Hematopoietic multipotent progenitor cell treated with erythropoietin and hydrocortisone succinate and interleukin-3 and kit ligand, for 17 days (in vitro differentiated cells): ENCODE measurements at regions not wholly inside any gene's neighbourhood (a gene's known extent, or its start where the extent isn't known, plus 50 kb on each side); places are given as distances from the start of the nearest gene placed in this dataset.
"Not testable (repeated sequence)": the region's sequence is repeated elsewhere in the genome, so short reads cannot be mapped to it uniquely, and the experiment has no call there.

Experiments
- DNase-seq: peaks from one replicate; pipeline ENCODE4 v3.0.0-alpha.2; 2015; ENCODE audit warnings: low spot score

DNA sequence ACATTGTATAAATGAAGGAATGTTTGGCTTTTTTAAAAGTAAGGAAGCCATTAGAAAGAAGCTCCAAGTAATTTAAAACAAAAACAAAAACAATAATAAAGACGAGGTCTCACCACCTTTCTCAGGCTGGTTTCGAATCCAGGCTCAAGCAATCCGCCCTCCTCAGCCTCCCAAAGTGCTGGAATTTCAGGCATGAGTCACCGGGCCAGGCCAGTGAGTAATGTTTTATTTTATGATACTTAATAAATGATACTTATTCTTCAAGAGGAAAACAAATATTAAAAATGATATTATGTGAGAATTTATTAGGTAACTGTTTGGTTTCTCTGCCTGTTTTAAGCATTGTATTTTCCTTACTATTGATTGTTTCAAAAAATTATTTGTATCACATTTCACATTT lies 201.4 kb upstream of the BRINP3 start:
- no peak for DNase-seq

DNA sequence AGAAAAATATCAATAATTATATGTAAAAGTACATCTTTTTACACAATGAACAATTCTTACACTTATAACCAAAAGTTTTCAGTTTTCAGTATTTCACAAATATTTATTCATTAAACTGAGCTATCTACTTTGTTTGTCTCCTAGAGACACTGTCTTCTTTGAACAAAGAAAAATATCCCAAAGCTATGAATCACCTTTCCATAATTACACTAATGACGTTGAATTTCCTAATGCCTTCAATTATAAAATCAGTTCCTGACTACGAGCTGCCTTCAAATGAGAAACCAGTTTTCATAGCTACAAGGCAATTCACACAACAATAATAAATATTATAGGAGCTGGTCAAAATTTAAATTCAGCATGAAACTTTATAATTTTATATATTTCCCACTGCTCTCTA lies 201.8 kb upstream of the BRINP3 start:
- DNase-seq = no peak

DNA sequence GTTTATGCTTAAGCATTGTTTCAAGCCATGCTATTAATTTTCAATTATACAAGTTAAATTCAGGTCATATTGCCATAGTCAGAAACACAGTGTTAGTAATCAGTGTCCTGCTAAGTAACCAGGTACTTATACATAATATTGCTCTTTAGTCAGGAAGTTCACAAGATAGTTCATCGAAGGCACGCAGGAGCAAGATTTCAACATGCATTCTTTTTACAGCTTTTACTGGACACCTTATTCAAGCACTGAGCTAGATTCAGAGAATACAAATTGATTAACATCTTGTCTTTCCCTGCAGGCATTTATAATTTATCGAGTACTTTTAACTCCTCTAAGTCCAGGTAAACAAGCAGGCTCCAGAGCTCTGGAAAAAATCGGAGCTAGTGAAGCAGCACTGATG lies 202.3 kb upstream of the BRINP3 start:
- DNase-seq = no peak

DNA sequence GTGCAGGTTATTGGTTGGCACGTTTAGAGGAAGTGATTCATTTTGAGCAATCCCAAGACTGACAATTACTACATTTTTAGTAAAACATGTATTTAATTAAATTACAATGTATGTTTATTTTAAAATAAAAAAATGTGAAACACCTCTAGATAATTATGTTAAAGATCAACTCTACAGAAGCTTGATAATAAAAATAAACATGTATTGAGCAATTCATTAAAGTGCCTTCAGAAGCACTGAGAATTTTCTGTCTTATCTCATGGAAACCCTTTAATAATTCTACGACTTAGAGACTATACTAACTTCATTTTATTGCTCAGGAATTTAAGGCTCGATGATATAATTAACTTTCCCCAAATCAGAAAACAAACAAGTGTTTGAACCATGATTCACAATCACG lies 208.0 kb upstream of the BRINP3 start:
- no peak for DNase-seq

DNA sequence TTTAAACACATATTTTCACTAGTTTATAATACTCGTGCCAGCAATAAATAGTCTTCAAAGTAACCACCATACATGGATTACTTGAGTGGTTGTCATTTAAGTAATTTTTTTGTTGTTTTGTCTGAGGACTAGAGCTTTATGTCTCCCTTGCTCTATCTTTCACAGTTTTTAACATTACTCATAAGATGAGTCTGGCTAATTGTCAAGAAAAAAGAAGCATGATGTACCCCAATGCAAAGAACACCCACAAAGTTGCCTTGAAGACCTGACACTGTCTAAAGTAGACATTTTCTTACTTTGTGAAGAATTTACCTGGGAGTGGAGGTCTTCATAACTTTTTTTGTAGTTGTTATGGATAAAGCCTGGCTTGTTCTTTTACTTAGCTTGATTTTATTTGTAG lies 210.4 kb upstream of the BRINP3 start:
- no peak for DNase-seq

DNA sequence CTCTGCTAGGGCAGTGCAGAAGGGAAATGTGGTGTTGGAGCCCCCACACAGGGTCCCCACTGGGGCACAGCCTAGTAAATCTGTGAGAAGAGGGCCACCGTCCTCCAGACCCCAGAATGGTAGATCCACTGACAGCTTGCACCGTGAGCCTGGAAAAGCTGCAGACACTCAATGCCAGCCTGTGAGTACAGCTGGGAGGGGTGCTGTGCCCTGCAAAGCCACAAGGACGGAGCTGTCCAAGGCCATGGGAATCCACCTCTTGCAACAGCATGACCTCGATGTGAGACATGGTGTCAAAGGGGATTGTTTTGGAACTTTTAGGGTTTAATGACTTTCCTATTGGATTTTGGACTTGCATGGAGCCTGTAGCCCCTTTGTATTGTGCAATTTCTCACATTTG lies 220.8 kb upstream of the BRINP3 start:
- not testable (repeated sequence) for DNase-seq

DNA sequence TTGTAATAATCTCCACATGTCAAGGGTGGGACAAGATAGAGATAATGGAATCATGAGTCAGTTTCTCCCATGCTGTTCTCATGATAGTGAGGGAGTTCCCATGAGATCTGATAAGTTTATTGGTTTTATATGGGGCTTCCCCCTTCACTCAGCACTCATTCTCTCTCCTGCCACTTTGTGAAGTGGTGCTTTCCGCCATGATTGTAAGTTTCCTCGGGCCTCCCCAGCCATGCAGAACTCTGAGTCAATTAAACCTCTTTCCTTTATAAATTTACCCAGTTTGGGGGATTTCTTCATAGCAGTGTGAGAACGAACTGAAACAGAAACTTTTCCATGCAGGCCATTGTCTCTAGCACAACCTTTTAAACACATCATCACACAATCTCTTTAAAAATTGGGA lies 221.5 kb upstream of the BRINP3 start:
- DNase-seq = no peak

DNA sequence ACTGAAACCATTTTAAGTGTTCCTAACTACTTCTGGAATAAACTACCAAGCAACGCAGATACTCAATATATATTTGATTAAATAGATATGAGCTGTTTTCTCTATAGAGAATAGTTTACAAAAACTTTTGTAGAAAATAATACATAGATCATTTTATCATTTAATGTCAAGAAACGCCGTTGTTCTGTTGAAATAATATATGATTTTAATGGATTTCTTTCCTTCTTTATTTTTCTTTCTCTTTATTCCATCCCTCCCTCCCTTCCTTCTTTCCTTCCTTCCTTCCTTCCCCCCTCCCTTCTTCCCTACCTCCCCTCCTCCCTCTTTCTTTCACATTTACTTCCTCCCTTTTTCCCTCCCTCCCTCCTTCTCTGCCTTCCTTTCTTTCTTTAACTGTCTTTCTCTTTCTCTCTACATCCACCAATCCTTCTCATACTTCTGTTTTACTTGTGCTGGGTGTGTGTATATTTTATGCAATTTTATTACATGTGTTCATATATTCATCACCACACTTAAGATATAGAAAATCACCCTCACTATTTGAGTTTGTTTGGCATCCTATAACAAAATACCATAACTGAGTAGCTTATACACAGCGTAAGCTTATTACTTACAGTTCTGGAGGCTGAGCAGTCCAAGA lies 230.9 kb upstream of the BRINP3 start:
- DNase-seq = no peak

DNA sequence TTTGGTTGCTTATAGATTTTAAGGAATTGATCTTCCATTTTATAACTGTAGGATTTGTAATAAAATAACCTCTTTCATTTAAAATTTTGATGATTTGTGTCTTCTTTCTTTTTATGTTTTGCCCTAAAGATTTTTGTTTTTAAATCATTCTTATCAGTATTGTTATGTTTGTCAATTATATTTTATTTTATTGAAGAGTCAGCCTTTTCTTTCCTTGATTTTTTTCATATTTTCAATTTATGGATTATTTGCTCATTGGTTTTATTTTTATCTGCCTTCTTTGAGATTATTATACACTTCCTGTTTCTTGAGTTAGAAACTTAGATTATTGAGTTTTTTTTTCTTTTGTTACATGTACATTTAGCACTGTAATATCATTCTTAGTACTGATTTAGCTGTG lies 233.4 kb upstream of the BRINP3 start:
- no peak for DNase-seq

DNA sequence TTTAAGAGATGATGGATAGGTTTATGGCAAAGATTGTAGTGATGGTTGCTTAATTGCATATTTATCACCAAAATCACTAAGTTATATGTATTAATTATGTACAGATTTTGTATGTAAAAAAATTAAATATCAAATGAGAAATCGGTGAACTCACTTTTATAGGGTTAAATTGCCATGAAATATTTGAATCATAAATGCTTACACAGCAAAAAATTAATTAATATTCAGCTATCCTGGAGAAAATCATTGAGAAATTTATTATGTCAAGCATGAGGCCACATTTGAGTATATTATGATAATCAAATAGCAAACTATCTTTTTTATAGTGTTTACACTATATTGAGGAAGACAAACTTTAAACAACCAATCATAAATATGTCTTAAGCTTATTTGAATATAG lies 239.4 kb upstream of the BRINP3 start:
- DNase-seq = no peak

DNA sequence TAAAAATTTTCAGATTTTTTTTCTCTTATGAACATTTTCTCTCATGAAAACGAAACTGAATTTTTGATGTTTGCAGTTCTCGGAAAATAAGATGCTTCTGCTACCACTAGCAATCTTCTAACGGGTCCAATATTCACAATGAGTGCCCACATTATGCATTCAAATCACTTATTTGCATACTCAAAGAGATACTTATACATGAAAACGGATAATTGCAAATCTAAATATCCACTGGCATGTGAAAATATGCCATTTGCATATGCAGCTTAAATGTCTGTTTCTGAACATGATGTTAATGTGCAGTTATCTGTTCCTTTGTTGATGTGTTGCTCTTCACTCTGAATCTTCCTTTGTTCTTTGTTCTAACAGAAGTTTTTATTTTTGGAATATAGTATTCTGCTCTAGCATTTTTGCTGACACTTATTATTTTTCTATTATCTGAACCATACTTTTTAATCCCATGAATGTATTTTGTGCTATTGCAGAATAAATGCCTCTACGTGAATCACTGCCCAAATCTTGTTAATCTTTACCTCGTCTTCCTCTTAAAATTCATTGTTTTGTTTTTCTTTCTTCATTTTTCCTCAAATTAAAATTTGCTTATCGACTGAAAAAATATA lies 259.4 kb upstream of the BRINP3 start:
- DNase-seq = no peak

DNA sequence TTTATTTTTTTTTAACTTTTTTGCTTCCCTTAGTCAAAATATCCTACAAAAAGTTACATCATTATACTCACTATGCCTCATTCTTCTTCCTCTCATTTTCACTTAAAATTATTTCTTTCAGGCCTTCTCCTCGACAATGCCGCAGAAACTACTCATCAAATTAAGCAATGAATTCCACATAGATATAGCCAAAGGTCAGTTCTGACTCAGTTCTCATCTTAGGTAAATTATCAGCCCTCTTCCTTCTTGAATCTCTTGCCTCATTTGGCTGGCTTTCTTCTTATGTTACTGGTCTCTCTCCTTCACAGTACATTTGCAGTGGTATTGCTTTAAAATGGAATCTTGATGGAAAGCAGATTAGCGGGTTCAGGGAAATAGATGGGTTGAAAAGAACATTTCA lies 260.7 kb upstream of the BRINP3 start:
- no peak for DNase-seq

DNA sequence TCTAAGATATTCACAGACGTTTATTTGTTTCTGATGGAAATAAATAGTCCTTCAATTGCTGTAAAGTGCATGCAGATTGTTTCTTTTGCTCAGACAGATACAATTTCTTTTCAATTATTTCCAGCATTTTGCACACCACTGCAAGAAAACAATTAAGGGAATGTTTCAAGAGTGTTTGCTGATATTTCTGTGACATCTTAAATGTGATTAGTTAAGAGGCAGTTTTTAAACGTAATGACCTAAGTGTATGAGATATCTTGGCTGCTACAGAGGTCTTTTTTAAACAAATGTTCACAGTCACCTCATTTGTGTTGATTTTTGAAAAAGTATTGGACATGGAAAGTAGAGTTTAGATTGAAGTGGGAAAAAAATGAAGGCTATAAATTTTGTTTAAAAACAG lies 262.3 kb upstream of the BRINP3 start:
- DNase-seq = no peak

DNA sequence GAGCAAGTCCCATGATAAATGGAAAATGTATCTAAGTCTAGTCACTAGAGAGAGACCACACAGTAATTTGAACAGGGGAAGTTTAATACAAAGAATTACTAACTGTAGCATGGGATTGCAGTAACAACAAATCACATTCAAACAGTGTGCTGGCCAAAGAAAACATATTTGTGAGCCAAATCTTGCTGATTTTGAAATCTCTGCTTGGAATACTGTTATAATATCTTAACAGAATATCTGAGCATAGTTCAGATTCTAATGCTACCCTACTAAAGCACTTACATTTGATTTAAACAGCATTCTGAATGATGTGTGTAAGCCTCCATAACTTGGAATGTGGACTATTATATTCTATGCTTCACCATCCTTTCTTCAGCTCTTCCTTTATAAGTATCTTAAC lies 270.0 kb upstream of the BRINP3 start:
- DNase-seq = no peak

DNA sequence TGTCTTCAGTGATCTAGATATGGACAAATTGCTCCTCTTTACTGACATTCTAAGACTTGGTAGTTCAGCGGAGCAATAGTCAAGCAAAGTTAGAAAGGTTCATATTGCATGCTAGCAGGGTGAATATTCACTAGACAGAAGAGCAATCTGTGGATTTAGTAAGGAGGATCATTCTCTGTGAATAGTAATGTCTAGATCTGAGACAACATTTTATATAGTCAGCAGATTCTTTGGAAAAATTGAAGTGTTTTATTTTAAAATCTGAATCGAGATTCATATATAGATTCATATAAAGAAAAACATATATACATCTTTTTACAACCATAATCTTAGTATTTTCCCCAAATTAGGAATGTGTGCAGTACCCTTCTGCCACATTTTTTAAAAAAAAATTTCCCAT lies 274.5 kb upstream of the BRINP3 start:
- DNase-seq = no peak

DNA sequence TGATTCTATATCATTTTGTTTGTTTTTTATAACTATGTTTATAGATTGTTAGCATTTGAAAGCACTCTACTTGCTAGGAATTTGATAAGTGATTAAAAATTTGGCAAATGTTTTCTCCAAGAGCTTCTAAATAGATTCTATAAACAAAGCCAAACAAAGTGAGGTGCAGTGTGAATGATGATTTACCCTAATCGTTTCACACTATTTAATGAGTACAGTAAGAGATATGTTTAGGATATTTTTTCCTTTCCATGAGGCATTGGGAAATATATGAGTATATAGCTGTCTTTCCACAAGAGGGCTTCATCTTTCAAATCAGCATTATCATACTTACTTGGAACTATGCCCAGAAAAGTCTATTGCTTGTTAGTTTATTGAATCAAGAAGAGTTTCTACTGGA lies 277.0 kb upstream of the BRINP3 start:
- DNase-seq = peak; percentile 5

DNA sequence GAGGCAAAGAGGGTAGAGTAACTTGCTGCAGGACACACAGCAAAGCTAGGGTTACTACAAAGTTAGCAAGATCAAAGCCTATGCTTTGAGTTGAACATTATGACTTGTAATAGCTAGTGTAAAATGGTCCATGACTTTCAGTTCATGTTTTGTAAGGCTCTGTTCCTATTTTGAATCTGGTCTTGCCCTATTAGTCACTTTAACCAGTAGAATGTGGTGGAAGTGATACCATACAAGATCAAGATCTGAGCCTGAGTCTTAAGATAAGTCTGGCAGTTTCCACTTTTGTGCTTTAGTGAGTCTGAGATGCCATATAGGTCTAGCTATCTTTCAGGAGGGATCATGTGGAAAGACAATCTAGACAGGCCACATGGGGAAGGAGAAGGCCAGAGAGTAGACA lies 282.1 kb upstream of the BRINP3 start:
- no peak for DNase-seq

DNA sequence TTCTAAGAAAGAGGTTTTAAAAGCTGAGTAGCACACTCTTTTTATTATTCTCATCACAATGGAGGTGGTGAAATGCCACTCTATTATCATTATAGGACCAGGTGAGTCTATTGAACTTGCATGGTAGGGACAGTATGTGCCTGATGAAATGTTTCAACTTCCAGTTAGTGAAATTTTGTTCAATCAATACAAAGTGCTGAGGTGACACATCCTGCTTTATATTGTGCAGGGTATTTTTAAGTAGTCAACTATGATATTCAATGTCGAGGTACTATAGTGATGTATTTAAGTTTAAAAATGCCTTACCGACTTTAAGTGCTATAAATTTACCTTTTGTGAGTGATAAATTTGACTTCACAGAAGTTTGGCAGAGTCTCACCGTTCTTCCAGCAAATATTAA lies 284.7 kb upstream of the BRINP3 start:
- no peak for DNase-seq

DNA sequence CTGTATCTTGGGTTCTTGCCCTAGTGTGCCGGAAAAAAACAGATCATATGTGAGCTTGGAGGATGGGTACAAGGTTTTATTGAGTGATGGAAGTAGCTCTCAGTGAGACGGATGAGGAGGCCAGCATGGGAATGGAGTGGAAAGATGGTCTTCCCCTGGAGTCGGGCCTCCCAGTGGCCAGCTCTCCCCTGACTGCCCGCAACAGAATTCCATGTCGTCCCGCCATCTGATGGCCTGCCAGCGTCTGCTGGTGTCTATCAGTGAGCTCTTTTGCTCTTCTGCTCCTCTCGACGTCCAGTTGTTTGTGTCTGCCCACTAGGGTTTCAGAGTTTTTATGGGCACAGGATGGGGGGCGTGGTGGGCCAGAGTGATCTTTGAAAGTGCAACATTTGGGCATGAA lies 315.2 kb upstream of the BRINP3 start:
- DNase-seq = no peak

DNA sequence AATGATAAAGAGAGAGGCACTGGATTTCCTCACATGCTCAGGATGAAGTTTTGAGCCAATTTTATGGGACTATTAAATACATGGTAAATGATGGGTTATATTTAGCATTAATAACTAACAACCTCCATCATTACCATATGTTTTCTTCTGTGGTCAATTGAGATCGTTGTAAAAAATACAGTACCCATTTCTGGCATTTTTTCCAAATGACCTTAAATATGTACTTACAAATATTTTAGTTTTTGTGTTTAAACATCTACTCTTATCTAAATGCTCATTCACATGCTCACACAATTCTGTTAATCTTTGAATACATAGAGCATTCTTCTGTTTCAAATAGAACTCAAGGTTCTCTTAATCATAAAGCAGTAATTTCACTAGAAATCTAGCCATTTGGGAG lies 330.0 kb upstream of the BRINP3 start:
- DNase-seq = no peak

DNA sequence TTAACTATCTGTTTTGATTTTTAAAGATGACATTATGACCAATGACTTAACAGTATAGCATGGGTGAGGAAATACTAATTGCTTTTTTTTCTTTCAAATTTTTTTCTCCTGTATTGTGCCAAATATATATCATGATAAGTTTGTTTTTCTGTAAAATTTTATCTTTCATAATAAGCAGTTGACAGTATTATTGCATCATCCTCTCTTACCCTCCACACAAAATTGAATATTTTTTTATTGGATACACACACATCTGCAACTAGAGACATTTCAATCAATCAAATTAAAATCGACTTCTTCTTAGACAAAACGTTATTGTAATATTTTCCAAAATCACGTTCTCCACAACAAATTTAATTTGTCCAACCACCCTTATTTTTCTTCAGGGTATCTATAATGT lies 330.4 kb upstream of the BRINP3 start:
- DNase-seq = no peak

DNA sequence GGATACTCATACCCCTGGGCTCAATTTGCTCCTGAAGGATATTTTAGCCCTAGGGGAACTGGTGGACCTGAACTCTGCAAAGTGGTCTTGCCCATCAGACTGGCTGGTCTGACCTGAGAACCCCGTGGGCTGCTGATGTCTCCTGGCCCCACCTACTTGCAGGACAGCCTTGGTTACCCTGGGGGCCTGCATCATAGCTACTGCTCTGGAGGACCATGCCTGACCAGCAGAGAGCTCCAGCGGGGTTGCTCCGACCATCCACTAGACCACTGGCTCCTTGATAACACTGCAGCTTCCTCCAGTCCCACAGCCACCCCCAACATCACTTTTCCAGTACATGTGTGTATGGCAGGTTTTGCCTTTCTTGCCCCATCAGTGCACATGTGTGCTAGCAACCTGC lies 331.6 kb upstream of the BRINP3 start:
- no peak for DNase-seq

DNA sequence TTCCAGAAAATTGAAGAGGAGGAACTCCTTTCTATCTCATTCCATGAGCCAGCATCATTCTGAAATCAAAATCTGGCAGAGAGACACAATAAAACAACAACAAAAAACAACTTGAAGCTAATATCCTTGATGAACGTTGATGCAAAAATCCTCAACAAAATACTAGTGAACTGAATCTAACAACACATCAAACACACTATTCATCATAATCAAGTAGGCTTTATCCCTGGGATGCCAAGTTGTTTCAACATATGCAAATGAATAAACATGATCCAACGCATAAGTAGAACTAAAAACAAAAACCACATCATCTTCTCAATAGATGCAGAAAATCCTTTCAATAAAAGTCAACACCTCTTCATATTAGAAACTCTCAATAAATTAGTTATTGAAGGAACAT lies 335.3 kb upstream of the BRINP3 start:
- no peak for DNase-seq

DNA sequence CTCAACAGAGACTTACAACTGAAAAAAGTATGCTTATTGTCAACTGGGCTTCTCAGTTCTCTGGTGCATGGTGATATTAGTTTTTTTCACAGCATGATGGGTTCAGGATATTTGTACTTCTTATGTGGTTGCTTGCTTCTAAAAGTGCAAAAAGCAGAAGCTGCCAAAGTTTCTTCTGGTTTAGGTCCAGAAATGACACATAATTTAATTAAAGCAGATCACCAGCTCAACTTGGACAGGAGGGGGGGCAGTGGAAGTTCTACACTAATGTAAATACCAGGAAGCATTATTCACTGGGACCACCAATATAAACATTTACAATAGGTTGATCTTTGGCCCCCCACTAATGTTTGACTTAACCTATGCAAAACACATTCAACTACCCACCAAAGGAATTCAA lies 354.8 kb upstream of the BRINP3 start:
- DNase-seq = no peak

DNA sequence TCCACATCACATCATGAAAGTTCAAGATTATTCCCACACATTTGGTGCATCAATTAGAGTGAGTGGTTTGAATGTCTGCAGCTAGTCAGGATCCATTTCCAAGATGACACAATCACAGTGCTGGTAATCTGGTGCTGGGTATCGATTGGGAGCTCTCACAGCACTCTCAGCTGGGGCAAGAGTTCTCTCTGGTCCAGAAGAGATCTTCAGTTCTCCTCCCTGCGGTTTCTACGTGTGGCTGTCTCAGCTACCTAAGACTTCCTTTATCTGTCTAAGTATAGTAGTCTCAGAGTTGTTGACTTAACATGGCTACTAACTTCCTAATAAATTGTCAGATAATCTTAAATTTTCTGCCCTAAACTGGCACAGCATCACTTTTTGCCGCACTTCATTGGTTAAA lies 358.0 kb upstream of the BRINP3 start:
- DNase-seq = no peak
